ENCODE measurements at regions not wholly inside any gene's neighbourhood (a gene's known extent, or its start where the extent isn't known, plus 50 kb on each side); places are given as distances from the start of the nearest gene placed in this dataset.
A peak's percentile ranks its signal among the peaks of the same experiment; 100 is the strongest.

DNA sequence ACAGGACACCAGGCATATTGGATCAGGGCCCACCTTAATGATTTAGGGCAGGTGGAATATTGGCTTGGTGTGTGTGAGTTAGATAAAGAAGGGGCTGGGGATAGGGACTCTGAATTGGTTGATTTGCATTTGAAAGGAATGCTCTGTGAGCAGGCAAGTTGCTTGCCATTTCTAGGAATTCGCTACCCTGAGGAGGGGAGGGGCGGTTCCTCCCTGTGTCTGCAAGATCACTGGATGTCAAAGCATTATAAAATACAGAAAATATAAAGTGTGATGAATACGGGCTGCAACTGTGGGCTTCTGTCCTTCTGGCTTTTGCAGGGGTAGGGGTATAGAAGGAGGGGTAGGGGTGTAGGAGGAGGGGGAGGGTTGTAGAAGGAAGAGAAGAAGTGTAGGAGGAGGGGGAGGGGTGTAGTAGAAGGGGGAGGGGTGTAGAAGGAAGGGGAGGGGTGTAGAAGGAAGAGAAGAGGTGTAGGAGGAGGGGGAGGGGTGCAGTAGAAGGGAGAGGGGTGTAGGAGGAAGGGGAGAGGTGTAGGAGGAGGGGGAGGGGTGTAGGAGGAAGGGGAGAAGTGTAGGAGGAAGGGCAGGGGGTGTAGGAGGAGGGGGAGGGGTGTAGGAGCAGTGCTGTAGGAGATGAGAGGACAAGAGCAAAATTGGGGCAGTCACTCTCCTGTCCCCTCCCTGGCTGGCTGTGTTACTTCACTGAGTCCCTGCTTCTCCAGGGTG is 238.0 kb upstream of the COPS8 start:
- H3K36me3 Mint-ChIP-seq, result no peaks in the 10 kb centered on the region
- Histone ChIP-seq H3K9me3 (ENCODE audit: control insufficient read depth in 2 of 3, low read length in 3 of 3) (no peaks in the 10 kb centered on the region), H3K4me3 (ENCODE audit: low read length) (no peak overlapping the region), H3K27ac (ENCODE audit: low read depth, low read length) (no peak overlapping the region), H3K36me3 (ENCODE audit: control insufficient read depth in 2 of 3, insufficient read depth in 3 of 3, low read length in 3 of 3) (no peaks in the 10 kb centered on the region), H3K4me1 (ENCODE audit: control insufficient read depth in 2 of 2, insufficient read depth in 2 of 2, low read length in 2 of 2) (no peaks in the 10 kb centered on the region), H3K27me3 (ENCODE audit: control insufficient read depth in 2 of 2, insufficient read depth in 2 of 2, low read length in 2 of 2) (no peaks in the 10 kb centered on the region)
- CTCF ChIA-PET, result no interaction called here
- H3K9me3 Mint-ChIP-seq, result peaks cover 0 to 2% (median 0%) of the 10 kb centered on the region in 11 donors
- POLR2A ChIA-PET, result no interaction called here
- H3K27ac Mint-ChIP-seq, result no peak overlapping the region
- intact Hi-C loops (cut with micrococcal nuclease), result no loop called here
- H3K4me3 Mint-ChIP-seq, result no peak overlapping the region
- ATAC-seq (no peak), DNase-seq (no peak)
- no peaks in the 10 kb centered on the region for H3K4me1 Mint-ChIP-seq
- peaks cover 0 to 7% (median 0%) of the 10 kb centered on the region in 5 donors for H3K27me3 Mint-ChIP-seq

DNA sequence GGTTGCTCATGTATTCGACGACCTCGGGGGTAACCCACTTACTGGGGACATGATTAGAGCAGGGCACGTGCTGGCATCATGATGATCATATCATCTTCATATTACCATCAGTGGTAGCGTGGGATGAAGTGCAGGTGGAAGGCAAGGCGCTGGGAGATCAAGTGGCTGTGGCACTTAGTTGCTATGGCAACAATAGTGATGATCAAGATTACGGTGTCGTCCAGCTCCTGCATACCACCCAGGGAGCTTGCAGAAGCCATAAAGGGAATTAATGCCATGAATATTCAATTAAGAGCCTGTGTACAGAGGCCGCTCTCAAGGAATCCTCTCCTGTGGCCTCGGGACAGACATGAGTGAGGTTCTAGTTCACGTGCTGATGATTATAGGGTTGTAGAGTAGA is 237.2 kb upstream of the COPS8 start:
- POLR2A ChIA-PET, result no interaction called here
- no peak for ATAC-seq
- peaks cover 0 to 10% (median 0%) of the 10 kb centered on the region in 5 donors for H3K27me3 Mint-ChIP-seq
- H3K4me3 ChIP-seq (ENCODE audit: low read length), result no peak overlapping the region
- H3K36me3 Mint-ChIP-seq, result no peaks in the 10 kb centered on the region
- H3K4me1 ChIP-seq (ENCODE audit: control insufficient read depth in 2 of 2, insufficient read depth in 2 of 2, low read length in 2 of 2), result no peaks in the 10 kb centered on the region
- no peaks in the 10 kb centered on the region for H3K36me3 ChIP-seq (ENCODE audit: control insufficient read depth in 2 of 3, insufficient read depth in 3 of 3, low read length in 3 of 3)
- no peak for DNase-seq
- H3K27ac Mint-ChIP-seq, result peak overlapping the region in 1 of 9 donors; percentile 44
- CTCF ChIA-PET, result no interaction called here
- H3K27ac ChIP-seq (ENCODE audit: low read depth, low read length), result no peak overlapping the region
- no peaks in the 10 kb centered on the region for H3K27me3 ChIP-seq (ENCODE audit: control insufficient read depth in 2 of 2, insufficient read depth in 2 of 2, low read length in 2 of 2)
- H3K4me1 Mint-ChIP-seq, result no peaks in the 10 kb centered on the region
- H3K4me3 Mint-ChIP-seq, result no peak overlapping the region
- H3K9me3 ChIP-seq (ENCODE audit: control insufficient read depth in 2 of 3, low read length in 3 of 3), result no peaks in the 10 kb centered on the region
- H3K9me3 Mint-ChIP-seq, result peaks cover 0 to 2% (median 0%) of the 10 kb centered on the region in 11 donors
- intact Hi-C loops (cut with micrococcal nuclease), result no loop called here

GRCh38 chr2:236849508-236849907 is 236.2 kb upstream of the COPS8 start:
- no peak overlapping the region for H3K27ac Mint-ChIP-seq
- ChIA-PET CTCF (no interaction called here), POLR2A (no interaction called here)
- ATAC-seq (no peak), DNase-seq (no peak)
- no peak overlapping the region for H3K27ac ChIP-seq (ENCODE audit: low read depth, low read length)
- intact Hi-C loops (cut with micrococcal nuclease), result no loop called here
- no peaks in the 10 kb centered on the region for H3K4me1 ChIP-seq (ENCODE audit: control insufficient read depth in 2 of 2, insufficient read depth in 2 of 2, low read length in 2 of 2)
- no peaks in the 10 kb centered on the region for H3K4me1 Mint-ChIP-seq
- peaks cover 0 to 6% (median 0%) of the 10 kb centered on the region in 5 donors for H3K27me3 Mint-ChIP-seq
- H3K36me3 ChIP-seq (ENCODE audit: control insufficient read depth in 2 of 3, insufficient read depth in 3 of 3, low read length in 3 of 3), result no peaks in the 10 kb centered on the region
- no peaks in the 10 kb centered on the region for H3K9me3 ChIP-seq (ENCODE audit: control insufficient read depth in 2 of 3, low read length in 3 of 3)
- H3K4me3 Mint-ChIP-seq, result no peak overlapping the region
- H3K9me3 Mint-ChIP-seq, result peaks cover 0 to 2% (median 0%) of the 10 kb centered on the region in 11 donors
- H3K4me3 ChIP-seq (ENCODE audit: low read length), result no peak overlapping the region
- H3K36me3 Mint-ChIP-seq, result no peaks in the 10 kb centered on the region
- H3K27me3 ChIP-seq (ENCODE audit: control insufficient read depth in 2 of 2, insufficient read depth in 2 of 2, low read length in 2 of 2), result no peaks in the 10 kb centered on the region

DNA sequence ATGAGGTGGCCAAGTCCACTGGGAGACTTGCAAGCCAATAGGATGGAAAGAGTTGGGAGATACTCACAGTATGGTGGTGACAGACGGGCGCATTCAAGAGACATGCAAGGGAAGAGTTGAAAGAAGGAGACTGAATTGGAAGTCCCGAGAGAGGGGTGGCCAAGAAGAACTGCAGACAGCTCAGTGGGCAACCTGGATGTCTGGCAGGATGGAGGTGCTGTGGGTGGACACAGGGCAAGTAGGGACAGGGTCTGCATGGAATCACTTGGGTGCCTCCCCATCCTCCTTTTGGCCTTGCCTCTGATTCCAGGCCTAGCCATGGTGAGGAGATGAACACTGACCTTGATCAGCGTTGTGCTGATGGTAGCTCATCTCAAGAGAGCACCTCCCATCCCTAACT is 235.7 kb upstream of the COPS8 start:
- Mint-ChIP-seq H3K27me3 (peaks cover 0 to 6% (median 0%) of the 10 kb centered on the region in 5 donors), H3K4me3 (no peak overlapping the region), H3K36me3 (no peaks in the 10 kb centered on the region), H3K4me1 (no peaks in the 10 kb centered on the region), H3K27ac (no peak overlapping the region), H3K9me3 (peaks cover 0 to 2% (median 0%) of the 10 kb centered on the region in 11 donors)
- H3K36me3 ChIP-seq (ENCODE audit: control insufficient read depth in 2 of 3, insufficient read depth in 3 of 3, low read length in 3 of 3), result no peaks in the 10 kb centered on the region
- intact Hi-C loops (cut with micrococcal nuclease), result loop anchor here in 1 of 2 donors (5.0 kb wide), 1 partner anchor 177 kb away; no protein-coding TSS in a partner anchor
- ChIA-PET POLR2A (no interaction called here), CTCF (no interaction called here)
- no peaks in the 10 kb centered on the region for H3K9me3 ChIP-seq (ENCODE audit: control insufficient read depth in 2 of 3, low read length in 3 of 3)
- DNase-seq (no peak), ATAC-seq (no peak)
- no peak overlapping the region for H3K4me3 ChIP-seq (ENCODE audit: low read length)
- H3K4me1 ChIP-seq (ENCODE audit: control insufficient read depth in 2 of 2, insufficient read depth in 2 of 2, low read length in 2 of 2), result no peaks in the 10 kb centered on the region
- H3K27ac ChIP-seq (ENCODE audit: low read depth, low read length), result no peak overlapping the region
- no peaks in the 10 kb centered on the region for H3K27me3 ChIP-seq (ENCODE audit: control insufficient read depth in 2 of 2, insufficient read depth in 2 of 2, low read length in 2 of 2)

- Mint-ChIP-seq H3K9me3 (no peaks in the 10 kb centered on the region), H3K36me3 (no peaks in the 10 kb centered on the region), H3K27me3 (peaks cover 0 to 10% (median 0%) of the 10 kb centered on the region in 5 donors), H3K27ac (no peak overlapping the region), H3K4me3 (no peak overlapping the region), H3K4me1 (no peaks in the 10 kb centered on the region)
- H3K27ac ChIP-seq (ENCODE audit: low read depth, low read length), result no peak overlapping the region
- POLR2A ChIA-PET, result no interaction called here
- H3K4me3 ChIP-seq (ENCODE audit: low read length), result no peak overlapping the region
- H3K9me3 ChIP-seq (ENCODE audit: control insufficient read depth in 2 of 3, low read length in 3 of 3), result no peaks in the 10 kb centered on the region
- intact Hi-C loops (cut with micrococcal nuclease), result loop anchor here in 1 of 2 donors (5.0 kb wide), 1 partner anchor 176 kb away; no protein-coding TSS in a partner anchor
- ATAC-seq (no peak), DNase-seq (no peak)
- no peaks in the 10 kb centered on the region for H3K4me1 ChIP-seq (ENCODE audit: control insufficient read depth in 2 of 2, insufficient read depth in 2 of 2, low read length in 2 of 2)
- H3K27me3 ChIP-seq (ENCODE audit: control insufficient read depth in 2 of 2, insufficient read depth in 2 of 2, low read length in 2 of 2), result no peaks in the 10 kb centered on the region
- CTCF ChIA-PET, result no interaction called here
- H3K36me3 ChIP-seq (ENCODE audit: control insufficient read depth in 2 of 3, insufficient read depth in 3 of 3, low read length in 3 of 3), result no peaks in the 10 kb centered on the region
These were observed 234.5 kb upstream of the COPS8 start for GRCh38 chr2:236851187-236851586.

DNA sequence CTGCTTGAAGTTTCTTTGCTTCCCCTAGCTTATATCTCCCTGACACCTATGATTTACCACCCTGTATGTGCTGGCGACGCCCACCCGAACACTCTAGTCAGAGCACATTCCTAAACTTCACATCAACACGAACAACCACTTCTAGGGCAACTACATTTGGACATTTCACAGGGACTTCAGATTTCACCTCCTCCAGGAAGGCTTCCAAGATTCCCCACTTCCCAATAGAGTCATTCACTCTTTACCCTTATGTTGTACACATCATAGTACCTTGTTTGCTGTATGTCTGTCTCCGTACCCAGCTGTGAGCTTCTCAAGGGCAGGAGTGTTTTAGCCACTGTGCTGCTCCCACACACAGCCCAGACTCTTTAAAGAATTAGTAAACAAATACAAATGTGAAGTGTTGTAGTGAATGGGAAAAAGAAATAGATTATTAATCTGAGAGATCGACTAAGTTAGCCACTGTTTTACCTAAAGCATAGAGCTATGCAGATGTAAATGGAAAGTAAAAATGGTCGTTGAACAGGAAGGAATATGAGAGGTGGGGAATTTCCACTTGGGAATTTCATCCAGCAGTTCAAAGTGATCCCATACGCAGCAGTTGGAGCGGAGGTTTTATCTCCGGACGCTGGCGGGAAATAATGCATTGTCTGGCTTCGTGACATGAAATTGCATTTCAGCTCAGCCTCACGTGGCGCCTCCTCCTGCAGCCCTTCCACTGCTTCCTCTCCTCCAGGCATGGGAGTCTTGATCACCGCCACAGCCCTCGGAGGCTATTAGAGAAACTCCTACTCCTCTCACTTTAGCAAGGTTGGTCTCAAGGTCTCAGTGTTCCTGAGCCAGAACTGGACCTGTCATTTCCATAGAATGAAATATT is 233.4 kb upstream of the COPS8 start:
- no peaks in the 10 kb centered on the region for H3K36me3 ChIP-seq (ENCODE audit: control insufficient read depth in 2 of 3, insufficient read depth in 3 of 3, low read length in 3 of 3)
- H3K9me3 ChIP-seq (ENCODE audit: control insufficient read depth in 2 of 3, low read length in 3 of 3), result no peaks in the 10 kb centered on the region
- intact Hi-C loops (cut with micrococcal nuclease), result loop anchor here in 1 of 2 donors (5.0 kb wide), 1 partner anchor 175 kb away; no protein-coding TSS in a partner anchor
- H3K27me3 ChIP-seq (ENCODE audit: control insufficient read depth in 2 of 2, insufficient read depth in 2 of 2, low read length in 2 of 2), result no peaks in the 10 kb centered on the region
- no peak overlapping the region for H3K27ac Mint-ChIP-seq
- no peak overlapping the region for H3K4me3 Mint-ChIP-seq
- no peak overlapping the region for H3K4me3 ChIP-seq (ENCODE audit: low read length)
- peaks cover 0 to 17% (median 0%) of the 10 kb centered on the region in 5 donors for H3K27me3 Mint-ChIP-seq
- no peaks in the 10 kb centered on the region for H3K9me3 Mint-ChIP-seq
- no peak for ATAC-seq
- no peaks in the 10 kb centered on the region for H3K4me1 ChIP-seq (ENCODE audit: control insufficient read depth in 2 of 2, insufficient read depth in 2 of 2, low read length in 2 of 2)
- no peaks in the 10 kb centered on the region for H3K4me1 Mint-ChIP-seq
- no peak for DNase-seq
- no peaks in the 10 kb centered on the region for H3K36me3 Mint-ChIP-seq
- ChIA-PET CTCF (no interaction called here), POLR2A (no interaction called here)
- H3K27ac ChIP-seq (ENCODE audit: low read depth, low read length), result no peak overlapping the region
